PC-3 (cell line): ENCODE measurements at regions not wholly inside any gene's neighbourhood (a gene's known extent, or its start where the extent isn't known, plus 50 kb on each side); places are given as distances from the start of the nearest gene placed in this dataset.

Experiments
- EZH2 ChIP-seq: fragments of 300-600 bp; sonication (generic); IDR thresholded peaks from one replicate; pipeline ENCODE4 v1.6.1; 2017; ENCODE audit warnings: antibody characterized with exemption, mild to moderate bottlenecking, low read length; ENCODE audit not compliant: unreplicated experiment
- EZH2phosphoT487 ChIP-seq: fragments of 300-600 bp; sonication (generic); IDR thresholded peaks from 2 replicates; pipeline ENCODE4 v1.6.1; 2018; ENCODE audit warnings: mild to moderate bottlenecking, antibody characterized with exemption, low read length, borderline replicate concordance
- TF ChIP-seq, protein P1 (sequence below): fragments of 300-600 bp; sonication (generic); conservative IDR thresholded peaks from 2 replicates; pipeline ENCODE4 v1.5.1; 2017; ENCODE audit warnings: antibody characterized with exemption, low read depth, mild to moderate bottlenecking, low read length

- TF ChIP-seq EZH2 (no peak), EZH2phosphoT487 (no peak)
- TF ChIP-seq, protein P1, sequence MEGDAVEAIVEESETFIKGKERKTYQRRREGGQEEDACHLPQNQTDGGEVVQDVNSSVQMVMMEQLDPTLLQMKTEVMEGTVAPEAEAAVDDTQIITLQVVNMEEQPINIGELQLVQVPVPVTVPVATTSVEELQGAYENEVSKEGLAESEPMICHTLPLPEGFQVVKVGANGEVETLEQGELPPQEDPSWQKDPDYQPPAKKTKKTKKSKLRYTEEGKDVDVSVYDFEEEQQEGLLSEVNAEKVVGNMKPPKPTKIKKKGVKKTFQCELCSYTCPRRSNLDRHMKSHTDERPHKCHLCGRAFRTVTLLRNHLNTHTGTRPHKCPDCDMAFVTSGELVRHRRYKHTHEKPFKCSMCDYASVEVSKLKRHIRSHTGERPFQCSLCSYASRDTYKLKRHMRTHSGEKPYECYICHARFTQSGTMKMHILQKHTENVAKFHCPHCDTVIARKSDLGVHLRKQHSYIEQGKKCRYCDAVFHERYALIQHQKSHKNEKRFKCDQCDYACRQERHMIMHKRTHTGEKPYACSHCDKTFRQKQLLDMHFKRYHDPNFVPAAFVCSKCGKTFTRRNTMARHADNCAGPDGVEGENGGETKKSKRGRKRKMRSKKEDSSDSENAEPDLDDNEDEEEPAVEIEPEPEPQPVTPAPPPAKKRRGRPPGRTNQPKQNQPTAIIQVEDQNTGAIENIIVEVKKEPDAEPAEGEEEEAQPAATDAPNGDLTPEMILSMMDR = no peak
Measured at GRCh38 chr13:63938851-63939250, 2523.2 kb upstream of the PCDH20 start.
